ENCODE measurements at regions not wholly inside any gene's neighbourhood (a gene's known extent, or its start where the extent isn't known, plus 50 kb on each side); places are given as distances from the start of the nearest gene placed in this dataset.

- H3K9me3 ChIP-seq (ENCODE audit: control insufficient read depth in 2 of 3, insufficient read depth in 1 of 3, low read length in 3 of 3): no peaks in the 10 kb centered on the region
- DNase-seq: peak in 4 of 5 donors; percentile 49 to 67 (median 59)
- H3K4me3 ChIP-seq (ENCODE audit: low read length in 3 of 3): no peak overlapping the region
- H3K27me3 ChIP-seq (ENCODE audit: control insufficient read depth, insufficient read depth, low read length): no peaks in the 10 kb centered on the region
- no peak for TF ChIP-seq CTCF (IDR thresholded peaks at IDR 0.05; ENCODE audit: borderline replicate concordance, extremely low read depth, insufficient read depth)
- FAIRE-seq: no peak
- no peaks in the 10 kb centered on the region for H3K4me1 ChIP-seq (ENCODE audit: control insufficient read depth in 2 of 3, insufficient read depth in 2 of 3, low read depth in 1 of 3, low read length in 3 of 3)
- intact Hi-C loops (cut with DNase I): no loop called here
- H3K9ac ChIP-seq (ENCODE audit: low read length in 3 of 3): no peak overlapping the region
- H3K27ac ChIP-seq (ENCODE audit: low read depth in 2 of 2, low read length in 2 of 2): no peak overlapping the region
- H3K36me3 ChIP-seq (ENCODE audit: control insufficient read depth in 2 of 3, insufficient read depth in 3 of 3, low read length in 3 of 3): no peaks in the 10 kb centered on the region
Observed at GRCh38 chr1:55879346-55879745, 664.2 kb upstream of the USP24 start.

- H3K27me3 ChIP-seq (ENCODE audit: control insufficient read depth, insufficient read depth, low read length): no peaks in the 10 kb centered on the region
- H3K36me3 ChIP-seq (ENCODE audit: control insufficient read depth in 2 of 3, insufficient read depth in 3 of 3, low read length in 3 of 3): no peaks in the 10 kb centered on the region
- no peak overlapping the region for H3K9ac ChIP-seq (ENCODE audit: low read length in 3 of 3)
- peak in 2 of 5 donors; percentile 42 to 43 for DNase-seq
- intact Hi-C loops (cut with DNase I): no loop called here
- TF ChIP-seq CTCF (IDR thresholded peaks at IDR 0.05; ENCODE audit: borderline replicate concordance, extremely low read depth, insufficient read depth): no peak
- FAIRE-seq: no peak
- H3K9me3 ChIP-seq (ENCODE audit: control insufficient read depth in 2 of 3, insufficient read depth in 1 of 3, low read length in 3 of 3): no peaks in the 10 kb centered on the region
- H3K4me1 ChIP-seq (ENCODE audit: control insufficient read depth in 2 of 3, insufficient read depth in 2 of 3, low read depth in 1 of 3, low read length in 3 of 3): no peaks in the 10 kb centered on the region
- no peak overlapping the region for H3K4me3 ChIP-seq (ENCODE audit: low read length in 3 of 3)
- H3K27ac ChIP-seq (ENCODE audit: low read depth in 2 of 2, low read length in 2 of 2): no peak overlapping the region
Observed at GRCh38 chr1:55877437-55878232, 662.5 kb upstream of the USP24 start.

GRCh38 chr1:55876276-55877060, 661.3 kb upstream of the USP24 start:
- intact Hi-C loops (cut with DNase I): no loop called here
- no peak overlapping the region for H3K27ac ChIP-seq (ENCODE audit: low read depth in 2 of 2, low read length in 2 of 2)
- H3K27me3 ChIP-seq (ENCODE audit: control insufficient read depth, insufficient read depth, low read length): no peaks in the 10 kb centered on the region
- H3K9me3 ChIP-seq (ENCODE audit: control insufficient read depth in 2 of 3, insufficient read depth in 1 of 3, low read length in 3 of 3): no peaks in the 10 kb centered on the region
- no peaks in the 10 kb centered on the region for H3K4me1 ChIP-seq (ENCODE audit: control insufficient read depth in 2 of 3, insufficient read depth in 2 of 3, low read depth in 1 of 3, low read length in 3 of 3)
- TF ChIP-seq CTCF (IDR thresholded peaks at IDR 0.05; ENCODE audit: borderline replicate concordance, extremely low read depth, insufficient read depth): no peak
- no peak overlapping the region for H3K4me3 ChIP-seq (ENCODE audit: low read length in 3 of 3)
- no peaks in the 10 kb centered on the region for H3K36me3 ChIP-seq (ENCODE audit: control insufficient read depth in 2 of 3, insufficient read depth in 3 of 3, low read length in 3 of 3)
- no peak overlapping the region for H3K9ac ChIP-seq (ENCODE audit: low read length in 3 of 3)
- FAIRE-seq (no peak), DNase-seq (no peak)

All from kidney (tissue), 13 donors.